ENCODE measurements at regions not wholly inside any gene's neighbourhood (a gene's known extent, or its start where the extent isn't known, plus 50 kb on each side); places are given as distances from the start of the nearest gene placed in this dataset.

GRCh38 chr3:61349717-61350116 lies 98.5 kb upstream of the FHIT start:
- DNase-seq (no peak), ATAC-seq (ENCODE audit: low FRiP score in 2 of 2) (no peak)
- WGBS, 2 donors = 76 to 77% methylated on average over 4 of the region's 4 CpGs
- Histone ChIP-seq H3K4me3 (no peak overlapping the region), H3K9me3 (no peaks in the 10 kb centered on the region), H3K4me1 (no peaks in the 10 kb centered on the region), H3K27me3 (no peaks in the 10 kb centered on the region), H3K36me3 (no peaks in the 10 kb centered on the region), H3K27ac (no peak overlapping the region)
- no peak for TF ChIP-seq POLR2A (IDR thresholded peaks at IDR 0.05)
- no peak for TF ChIP-seq POLR2AphosphoS5 (IDR thresholded peaks at IDR 0.05)
- no peak for TF ChIP-seq EP300 (IDR thresholded peaks at IDR 0.05)
- TF ChIP-seq CTCF (IDR thresholded peaks at IDR 0.05) = no peak

GRCh38 chr3:61350782-61351309 lies 99.6 kb upstream of the FHIT start:
- H3K27me3 ChIP-seq = no peaks in the 10 kb centered on the region
- no peaks in the 10 kb centered on the region for H3K4me1 ChIP-seq
- DNase-seq (no peak), ATAC-seq (ENCODE audit: low FRiP score in 2 of 2) (no peak)
- no peak overlapping the region for H3K4me3 ChIP-seq
- no peaks in the 10 kb centered on the region for H3K9me3 ChIP-seq
- 94 to 98% methylated on average over 6 of the region's 6 CpGs for WGBS, 2 donors
- no peak for TF ChIP-seq EP300 (IDR thresholded peaks at IDR 0.05)
- TF ChIP-seq POLR2AphosphoS5 (IDR thresholded peaks at IDR 0.05) = no peak
- H3K36me3 ChIP-seq = no peaks in the 10 kb centered on the region
- no peak overlapping the region for H3K27ac ChIP-seq

DNA sequence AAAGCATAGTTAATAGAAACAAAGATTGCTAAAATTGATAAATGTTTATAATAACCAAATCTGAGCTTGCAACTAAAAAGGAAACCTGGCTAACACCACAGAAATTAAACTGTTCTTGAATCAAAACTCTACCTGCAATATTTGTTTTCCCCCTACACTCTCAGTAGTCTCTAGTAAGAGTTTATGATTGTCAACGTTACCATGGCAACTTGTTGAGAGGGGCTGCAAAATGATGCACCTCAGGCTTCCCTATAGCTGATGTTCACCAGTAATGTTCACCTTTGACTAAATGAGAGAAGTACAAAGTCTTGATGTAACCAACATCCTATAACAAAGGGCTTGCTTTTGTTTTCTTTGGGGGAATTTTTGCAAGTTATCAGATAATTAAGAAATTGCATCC lies 101.1 kb upstream of the FHIT start:
- Histone ChIP-seq H3K27me3 (no peaks in the 10 kb centered on the region), H3K4me1 (no peaks in the 10 kb centered on the region), H3K27ac (no peak overlapping the region), H3K4me3 (no peak overlapping the region), H3K36me3 (no peaks in the 10 kb centered on the region), H3K9me3 (no peaks in the 10 kb centered on the region)
- ATAC-seq (ENCODE audit: low FRiP score in 2 of 2) = no peak
- WGBS, 2 donors = 95% methylated on average over 1 of the region's 1 CpG
- TF ChIP-seq EP300 (IDR thresholded peaks at IDR 0.05) = no peak
- no peak for TF ChIP-seq POLR2AphosphoS5 (IDR thresholded peaks at IDR 0.05)
- TF ChIP-seq POLR2A (IDR thresholded peaks at IDR 0.05) = no peak
- TF ChIP-seq CTCF (IDR thresholded peaks at IDR 0.05) = no peak
- DNase-seq = no peak

- no peaks in the 10 kb centered on the region for H3K36me3 ChIP-seq
- no peaks in the 10 kb centered on the region for H3K9me3 ChIP-seq
Observed at GRCh38 chr3:61353382-61353781, 102.1 kb upstream of the FHIT start.

DNA sequence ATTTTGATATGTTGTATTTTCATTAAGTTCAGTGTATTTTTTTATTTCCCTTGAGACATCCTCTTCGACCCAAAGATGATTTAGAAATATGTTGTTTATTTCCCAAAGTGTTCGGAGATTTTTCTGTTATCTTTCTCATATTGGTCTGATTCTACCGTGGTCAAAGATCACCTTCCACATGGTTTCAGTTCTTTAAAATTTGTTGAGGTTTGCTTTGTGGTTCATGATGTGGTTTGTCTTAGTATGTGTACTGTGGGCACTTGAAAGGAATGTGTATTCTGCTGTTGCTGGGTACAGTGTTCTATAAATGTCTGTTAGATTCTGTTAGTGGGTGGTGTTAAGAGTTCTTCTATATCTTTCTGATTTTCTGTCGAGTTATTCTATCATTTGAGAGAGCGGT lies 103.4 kb upstream of the FHIT start:
- ATAC-seq (ENCODE audit: low FRiP score in 2 of 2) = no peak
- H3K4me3 ChIP-seq = no peak overlapping the region
- no peaks in the 10 kb centered on the region for H3K36me3 ChIP-seq
- no peaks in the 10 kb centered on the region for H3K9me3 ChIP-seq
- H3K27ac ChIP-seq = no peak overlapping the region
- WGBS, 2 donors = 60 to 68% methylated on average over 5 of the region's 5 CpGs
- peaks cover 0 to 9% (median 2%) of the 10 kb centered on the region in 4 donors for H3K4me1 ChIP-seq
- no peak for DNase-seq
- no peak for TF ChIP-seq POLR2AphosphoS5 (IDR thresholded peaks at IDR 0.05)
- no peak for TF ChIP-seq CTCF (IDR thresholded peaks at IDR 0.05)
- no peak for TF ChIP-seq EP300 (IDR thresholded peaks at IDR 0.05)
- TF ChIP-seq POLR2A (IDR thresholded peaks at IDR 0.05) = no peak
- H3K27me3 ChIP-seq = no peaks in the 10 kb centered on the region

More at GRCh38 chr3:61353382-61353781, 102.1 kb upstream of the FHIT start:
- Histone ChIP-seq H3K27ac (no peak overlapping the region), H3K27me3 (no peaks in the 10 kb centered on the region), H3K4me3 (no peak overlapping the region), H3K4me1 (peaks cover 0 to 4% (median 1%) of the 10 kb centered on the region in 4 donors)
- TF ChIP-seq POLR2A (IDR thresholded peaks at IDR 0.05) (no peak), CTCF (IDR thresholded peaks at IDR 0.05) (no peak), EP300 (IDR thresholded peaks at IDR 0.05) (no peak), POLR2AphosphoS5 (IDR thresholded peaks at IDR 0.05) (no peak)
- WGBS, 2 donors = 71 to 95% methylated on average over 1 of the region's 1 CpG
- DNase-seq = no peak
- ATAC-seq (ENCODE audit: low FRiP score in 2 of 2) = no peak

Data from upper lobe of left lung (tissue), 6 donors.